HEK293 (cell line): ENCODE measurements at regions not wholly inside any gene's neighbourhood (a gene's known extent, or its start where the extent isn't known, plus 50 kb on each side); places are given as distances from the start of the nearest gene placed in this dataset.

ENCODE experiments used
- GLI2 ChIP-seq: fragments of 450-650 bp; formaldehyde crosslinking; IDR thresholded peaks from 2 replicates; pipeline ENCODE4; 2017; ENCODE audit warnings: missing biosample characterization, missing genetic modification characterization, low read depth, borderline replicate concordance
- HOXA7 ChIP-seq: sonication (generic); formaldehyde crosslinking; IDR thresholded peaks from 2 replicates; pipeline ENCODE4 v1.8.1; 2022; ENCODE audit warnings: missing genetic modification reagents, borderline replicate concordance
- HOXC10 ChIP-seq: sonication (generic); formaldehyde crosslinking; IDR thresholded peaks from 2 replicates; pipeline ENCODE4 v1.8.1; 2023; ENCODE audit warnings: mild to moderate bottlenecking, missing genetic modification reagents
- KLF8 ChIP-seq: fragments of 450-650 bp; formaldehyde crosslinking; IDR thresholded peaks from 2 replicates; pipeline ENCODE4 v1.5.1; 2016; ENCODE audit warnings: missing biosample characterization, missing genetic modification characterization
- ZEB2 ChIP-seq: fragments of 450-650 bp; formaldehyde crosslinking; IDR thresholded peaks from 2 replicates; pipeline ENCODE4 v1.5.1; 2016; ENCODE audit warnings: missing biosample characterization, missing genetic modification characterization
- ZNF157 ChIP-seq: fragments of 450-650 bp; formaldehyde crosslinking; IDR thresholded peaks from 2 replicates; pipeline ENCODE4 v1.5.1; 2016; ENCODE audit warnings: missing biosample characterization, missing genetic modification characterization
- ZNF274 ChIP-seq, 2 experiments: fragments of 200-500 bp in 1 of 2; fragments of 450-650 bp in 1 of 2; sonication (Bioruptor generic) in 1 of 2; formaldehyde crosslinking in 1 of 2; IDR thresholded peaks; 2 replicates each; pipeline versions ENCODE4 v1.5.1 to v1.6.1; 2014 to 2016; ENCODE audit warnings: borderline replicate concordance in 1 of 2, inconsistent platforms in 1 of 2, low read length in 1 of 2, missing biosample characterization in 1 of 2, missing genetic modification characterization in 1 of 2
- ZNF501 ChIP-seq: fragments of 450-650 bp; formaldehyde crosslinking; IDR thresholded peaks from 2 replicates; pipeline ENCODE4 v1.5.1; 2016; ENCODE audit warnings: missing biosample characterization, missing genetic modification characterization
- TF ChIP-seq, protein P1 (sequence below): fragments of 450-650 bp; formaldehyde crosslinking; IDR thresholded peaks from 2 replicates; pipeline ENCODE4 v1.5.1; 2016; ENCODE audit warnings: missing biosample characterization, missing genetic modification characterization

DNA sequence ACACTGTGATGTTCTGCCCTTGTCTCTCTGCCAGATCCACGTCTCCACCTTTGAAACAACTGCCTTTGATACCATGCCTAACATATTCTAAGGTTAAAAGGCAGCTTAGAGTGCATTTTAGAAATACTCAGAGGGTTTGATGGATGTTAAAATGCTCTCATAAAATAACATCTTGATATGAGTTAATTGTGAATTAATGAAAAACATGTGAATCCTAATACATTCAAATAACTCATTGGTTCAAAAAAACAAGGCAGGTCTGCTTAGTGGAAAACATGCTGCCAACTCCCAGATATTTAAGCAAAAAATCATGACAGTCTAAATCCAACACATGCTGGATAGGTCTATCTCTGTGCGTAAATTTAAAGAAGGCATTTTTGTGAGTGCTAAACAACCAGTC, 291.8 kb downstream of the AHR start:
- no peak for TF ChIP-seq HOXC10 (CRISPR knock-in tag)
- no peak for TF ChIP-seq ZNF274 (IDR thresholded peaks at IDR 0.05; ENCODE audit: low read length)
- no peak for TF ChIP-seq ZNF274 (tag by site-specific recombination; IDR thresholded peaks at IDR 0.05; ENCODE audit: borderline replicate concordance)
- TF ChIP-seq HOXA7 (CRISPR knock-in tag): no peak
- TF ChIP-seq, protein P1, sequence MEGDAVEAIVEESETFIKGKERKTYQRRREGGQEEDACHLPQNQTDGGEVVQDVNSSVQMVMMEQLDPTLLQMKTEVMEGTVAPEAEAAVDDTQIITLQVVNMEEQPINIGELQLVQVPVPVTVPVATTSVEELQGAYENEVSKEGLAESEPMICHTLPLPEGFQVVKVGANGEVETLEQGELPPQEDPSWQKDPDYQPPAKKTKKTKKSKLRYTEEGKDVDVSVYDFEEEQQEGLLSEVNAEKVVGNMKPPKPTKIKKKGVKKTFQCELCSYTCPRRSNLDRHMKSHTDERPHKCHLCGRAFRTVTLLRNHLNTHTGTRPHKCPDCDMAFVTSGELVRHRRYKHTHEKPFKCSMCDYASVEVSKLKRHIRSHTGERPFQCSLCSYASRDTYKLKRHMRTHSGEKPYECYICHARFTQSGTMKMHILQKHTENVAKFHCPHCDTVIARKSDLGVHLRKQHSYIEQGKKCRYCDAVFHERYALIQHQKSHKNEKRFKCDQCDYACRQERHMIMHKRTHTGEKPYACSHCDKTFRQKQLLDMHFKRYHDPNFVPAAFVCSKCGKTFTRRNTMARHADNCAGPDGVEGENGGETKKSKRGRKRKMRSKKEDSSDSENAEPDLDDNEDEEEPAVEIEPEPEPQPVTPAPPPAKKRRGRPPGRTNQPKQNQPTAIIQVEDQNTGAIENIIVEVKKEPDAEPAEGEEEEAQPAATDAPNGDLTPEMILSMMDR (tag by site-specific recombination): no peak
- no peak for TF ChIP-seq ZNF501
- TF ChIP-seq ZEB2 (tag by site-specific recombination): no peak
- TF ChIP-seq ZNF157 (tag by site-specific recombination): no peak
- no peak for TF ChIP-seq GLI2 (tag by site-specific recombination)
- TF ChIP-seq KLF8 (tag by site-specific recombination): no peak
